GM12872 (cell line): ENCODE measurements at regions not wholly inside any gene's neighbourhood (a gene's known extent, or its start where the extent isn't known, plus 50 kb on each side); places are given as distances from the start of the nearest gene placed in this dataset.

Experiments
- CTCF ChIP-seq: IDR thresholded peaks from 3 replicates; pipeline ENCODE4 v1.5.1; 2011; ENCODE audit warnings: low read depth, mild to moderate bottlenecking, low read length, moderate library complexity; ENCODE audit not compliant: insufficient read depth

GRCh38 chr13:47144782-47145181 lies 247.9 kb upstream of the HTR2A start:
- TF ChIP-seq CTCF = no peak

GRCh38 chr13:47142105-47142504 lies 245.3 kb upstream of the HTR2A start:
- no peak for TF ChIP-seq CTCF

DNA sequence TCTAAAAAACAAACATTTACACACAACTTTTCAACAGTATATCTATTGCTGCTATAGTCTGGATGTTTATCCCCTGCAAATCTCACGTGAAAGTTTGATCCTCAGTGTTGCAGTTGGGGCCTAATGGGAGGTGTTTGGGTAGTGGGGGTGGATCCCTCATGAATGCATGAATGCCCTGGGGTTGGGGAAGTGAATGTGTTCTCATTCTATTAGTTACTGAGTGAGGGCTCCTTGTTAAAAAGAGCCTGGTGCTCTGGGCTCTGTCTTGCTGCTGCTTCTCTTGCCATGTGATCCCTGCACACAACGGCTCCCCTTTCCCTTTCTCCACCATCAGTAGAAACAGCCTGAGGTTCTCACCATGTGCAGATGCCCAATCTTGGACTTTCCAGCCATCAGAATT lies 242.7 kb upstream of the HTR2A start:
- TF ChIP-seq CTCF = no peak

- TF ChIP-seq CTCF = no peak
Observed at GRCh38 chr13:47136504-47136941, 239.7 kb upstream of the HTR2A start.

DNA sequence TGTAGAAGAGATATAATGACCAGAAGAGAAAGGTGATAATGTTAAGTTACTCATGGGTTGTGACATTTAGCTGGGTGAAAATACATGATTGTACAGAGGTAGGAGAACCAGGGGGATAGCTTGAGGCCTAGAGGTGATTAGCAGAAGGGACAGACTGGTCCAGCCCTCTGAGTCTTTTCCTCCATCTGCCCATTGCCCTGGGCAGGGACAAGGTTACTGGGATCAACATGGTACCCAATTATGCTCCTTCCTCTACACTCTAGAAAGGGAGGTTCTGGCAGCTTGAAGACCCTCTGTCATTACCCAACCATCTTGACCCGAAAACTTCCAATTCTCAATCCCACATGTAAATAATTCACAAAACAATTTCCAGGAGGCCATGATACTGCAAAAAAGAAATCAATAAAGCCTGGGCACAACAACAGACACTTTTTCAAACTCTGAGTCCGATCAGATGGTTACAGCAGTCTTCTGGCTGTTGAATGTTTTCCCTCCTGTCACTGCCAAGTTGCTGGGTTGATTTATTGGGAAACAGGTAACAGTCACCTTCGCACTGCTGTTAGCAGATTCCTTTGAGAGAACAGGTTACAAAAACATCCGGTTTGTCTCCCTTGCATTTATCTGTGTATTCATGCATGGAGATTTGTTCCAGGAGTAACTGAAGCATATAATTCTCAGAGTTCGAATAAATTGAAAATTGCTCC lies 239.1 kb upstream of the HTR2A start:
- TF ChIP-seq CTCF = no peak

DNA sequence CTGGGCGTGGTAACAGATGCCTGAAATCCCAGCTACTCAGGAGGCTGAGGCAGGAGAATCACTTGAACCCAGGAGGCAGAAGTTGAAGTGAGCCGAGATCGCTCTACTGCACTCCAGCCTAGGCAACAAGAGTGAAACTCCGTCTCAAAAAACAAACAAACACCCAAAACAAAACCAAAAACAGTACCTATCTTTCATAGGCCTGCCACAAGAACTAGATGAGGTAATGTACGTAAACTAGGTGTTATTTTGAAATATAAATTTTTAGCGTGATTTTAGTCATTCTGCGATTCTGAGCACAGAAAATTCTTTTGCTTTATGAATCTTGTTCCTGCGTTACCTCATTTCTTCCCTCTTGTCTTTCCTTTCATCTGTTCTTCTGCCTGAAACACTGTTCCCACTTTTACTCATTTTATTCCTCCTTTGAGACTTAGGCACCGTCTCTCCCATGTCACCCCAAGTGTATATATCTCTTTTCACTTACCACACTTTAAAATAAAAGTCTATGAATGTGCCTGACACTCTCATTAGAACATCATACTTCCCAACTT lies 238.2 kb upstream of the HTR2A start:
- TF ChIP-seq CTCF = no peak

GRCh38 chr13:47133011-47133445 lies 236.2 kb upstream of the HTR2A start:
- TF ChIP-seq CTCF = no peak

DNA sequence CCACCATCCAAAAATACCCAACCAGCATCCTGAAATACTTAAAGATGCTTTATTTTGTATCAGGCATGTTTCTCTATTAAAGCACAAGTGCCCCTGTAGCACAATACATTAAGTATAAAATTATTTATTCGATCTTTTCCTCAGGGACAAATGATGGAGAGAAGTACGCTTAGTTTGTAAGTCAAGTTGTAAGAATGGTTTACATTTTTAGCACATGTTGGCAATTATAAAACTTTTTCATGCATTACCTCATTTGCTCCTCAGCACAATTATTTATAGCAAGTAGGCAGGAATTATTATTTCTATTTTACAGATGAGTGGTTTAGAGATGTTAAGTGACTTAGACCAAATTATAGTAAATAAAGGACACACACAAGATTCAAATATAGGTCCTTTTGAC lies 232.6 kb upstream of the HTR2A start:
- TF ChIP-seq CTCF = no peak
